ELR (cell line): ENCODE measurements at regions not wholly inside any gene's neighbourhood (a gene's known extent, or its start where the extent isn't known, plus 50 kb on each side); places are given as distances from the start of the nearest gene placed in this dataset.
"Not testable (repeated sequence)": the region's sequence is repeated elsewhere in the genome, so short reads cannot be mapped to it uniquely, and the experiment has no call there.

ENCODE experiments used
- DNase-seq: peaks from one replicate; pipeline ENCODE4 v3.0.0-alpha.2; 2015; ENCODE audit warnings: low read depth

- not testable (repeated sequence) for DNase-seq
These were observed 61.7 kb downstream of the RHOU start for GRCh38 chr1:228796945-228797344.

- DNase-seq = no peak
These were observed 62.8 kb downstream of the RHOU start for GRCh38 chr1:228798035-228798434.

GRCh38 chr1:228798548-228798947 is 63.3 kb downstream of the RHOU start:
- no peak for DNase-seq

DNA sequence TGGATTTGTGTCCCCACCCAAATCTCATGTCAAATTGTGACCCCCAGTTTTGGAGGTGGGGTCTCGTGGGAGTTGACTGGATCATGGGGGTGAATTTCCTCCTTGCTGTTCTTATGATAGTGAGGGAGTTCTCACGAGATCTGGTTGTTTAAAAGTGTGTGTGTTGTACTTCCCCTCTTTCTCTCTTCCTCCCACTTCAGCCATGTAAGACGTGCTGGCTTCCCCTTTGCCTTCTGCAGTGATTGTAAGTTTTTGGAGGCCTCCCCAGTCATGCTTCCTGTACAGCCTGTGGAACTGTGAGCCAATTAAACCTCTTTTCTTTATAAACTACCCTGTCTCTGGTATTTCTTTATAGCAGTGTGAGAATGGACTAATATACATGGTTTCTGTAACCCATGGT is 64.6 kb downstream of the RHOU start:
- no peak for DNase-seq

DNA sequence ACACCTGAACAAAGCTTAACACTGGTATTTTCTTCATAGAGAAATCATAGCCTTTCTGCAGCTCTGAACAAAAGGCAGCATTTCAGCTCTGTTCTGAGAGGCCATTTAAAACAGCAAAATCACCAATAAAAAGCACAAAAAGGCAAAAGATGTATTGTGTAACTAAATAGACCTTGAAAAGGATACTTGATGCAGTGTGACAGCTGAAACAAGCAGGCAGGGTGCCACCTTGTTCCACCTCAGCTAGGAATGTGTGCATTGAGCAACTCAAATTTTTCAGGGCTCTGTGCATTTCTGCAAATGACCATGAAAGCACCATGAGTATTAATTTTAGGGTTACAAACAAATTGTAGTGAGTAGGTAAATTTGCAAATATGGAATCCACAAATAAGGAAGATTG is 65.8 kb downstream of the RHOU start:
- no peak for DNase-seq

GRCh38 chr1:228802386-228803220 is 67.3 kb downstream of the RHOU start:
- DNase-seq = no peak

- no peak for DNase-seq
These were observed 68.1 kb downstream of the RHOU start for GRCh38 chr1:228803421-228803820.

DNA sequence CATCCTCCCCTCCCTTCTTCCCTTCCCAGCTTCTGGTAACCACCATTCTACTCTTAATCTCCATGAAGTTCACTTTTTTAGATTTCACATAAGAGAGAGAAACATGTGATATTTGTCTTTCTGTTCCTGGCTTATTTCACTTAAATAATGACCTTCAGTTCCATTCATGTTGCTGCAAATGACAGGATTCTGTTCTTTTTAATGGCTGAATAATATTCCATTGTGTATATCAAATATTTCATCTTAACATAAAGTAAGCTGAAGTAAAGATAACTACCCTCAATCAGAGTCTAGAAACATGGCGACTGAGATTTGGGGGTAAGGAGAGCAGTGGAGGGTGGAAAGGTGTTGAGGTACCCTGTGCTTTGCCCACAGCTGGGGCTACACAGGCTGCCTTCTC is 68.9 kb downstream of the RHOU start:
- no peak for DNase-seq

DNA sequence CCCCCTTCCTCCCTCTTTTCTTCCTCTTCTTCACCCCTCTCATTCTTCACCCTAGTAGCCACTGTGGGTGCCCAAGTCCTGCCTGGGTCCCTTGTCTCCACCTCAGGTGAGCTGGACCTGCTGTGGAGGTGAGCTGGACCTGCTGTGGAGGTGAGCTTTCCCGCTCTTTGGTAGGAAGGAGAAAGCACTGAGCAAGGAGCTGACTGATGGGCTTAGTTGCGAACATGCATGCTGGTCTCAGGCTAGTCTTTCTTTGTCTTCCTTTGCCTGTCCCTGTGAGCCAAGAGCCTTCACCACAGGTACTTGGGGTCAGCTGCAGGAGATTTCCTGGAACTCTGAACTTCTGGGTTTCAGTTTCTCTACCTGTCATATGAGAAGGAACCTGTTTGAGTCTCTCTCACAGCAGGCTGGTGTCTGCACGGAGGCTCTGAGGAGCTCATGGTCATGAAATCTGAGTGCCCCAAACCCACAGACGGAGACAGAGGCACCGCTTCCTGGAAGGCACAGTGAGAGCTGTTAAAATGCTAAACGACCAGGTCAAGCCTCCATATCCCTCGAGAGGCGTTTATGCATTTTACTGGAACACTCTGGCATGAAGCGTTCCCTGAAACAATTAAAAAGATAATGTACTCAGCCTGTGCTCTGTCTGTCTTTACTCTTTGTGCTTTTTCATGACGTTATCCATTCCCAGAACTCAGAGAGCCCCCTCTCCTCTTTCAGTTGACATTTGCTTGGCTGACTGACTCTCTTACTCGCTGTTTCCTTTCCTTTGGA is 69.5 kb downstream of the RHOU start:
- no peak for DNase-seq

- DNase-seq = no peak
These were observed 72.8 kb downstream of the RHOU start for GRCh38 chr1:228807904-228808605.

GRCh38 chr1:228809621-228810394 is 74.5 kb downstream of the RHOU start:
- DNase-seq = no peak

GRCh38 chr1:228810395-228810758 is 75.1 kb downstream of the RHOU start:
- DNase-seq = no peak

DNA sequence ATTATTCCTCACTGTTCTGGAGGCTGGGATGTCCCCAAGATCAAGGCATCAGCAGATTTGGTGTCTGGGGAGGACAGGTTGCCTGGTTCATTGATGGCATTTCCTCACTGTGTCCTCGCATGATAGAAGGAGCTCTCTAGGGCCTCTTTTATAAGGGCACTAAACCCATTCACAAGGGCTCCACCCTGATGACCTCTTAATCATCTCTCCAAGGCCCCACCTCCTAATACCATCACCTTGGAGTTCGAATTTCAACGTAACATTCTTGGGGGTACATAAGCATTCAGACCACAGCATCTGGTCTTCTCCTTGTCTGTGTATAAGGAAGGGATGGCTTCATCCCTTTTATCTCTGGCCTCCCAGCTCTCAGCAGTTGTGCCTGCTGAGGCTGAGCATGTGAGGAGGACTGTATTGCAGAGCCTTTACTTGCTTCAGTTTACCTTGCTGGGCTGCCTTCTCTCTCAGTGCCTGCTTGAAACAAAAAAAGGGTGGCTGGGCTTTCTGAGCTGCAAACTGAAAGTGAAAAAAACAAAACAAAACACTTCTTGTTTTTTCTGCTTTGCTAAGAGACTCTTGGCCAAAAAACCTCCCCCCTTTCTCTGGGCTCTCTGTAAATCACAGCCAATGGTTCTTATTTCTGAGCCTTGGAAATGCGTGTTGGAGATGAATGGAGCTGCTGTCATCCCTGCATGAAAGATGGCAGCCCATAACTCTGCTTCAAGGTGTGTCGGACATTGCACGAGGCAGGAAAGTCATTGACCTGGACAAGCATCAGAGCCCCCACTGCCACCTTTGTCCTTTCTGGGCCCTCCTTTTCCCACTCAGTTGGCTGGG is 75.8 kb downstream of the RHOU start:
- DNase-seq = no peak

DNA sequence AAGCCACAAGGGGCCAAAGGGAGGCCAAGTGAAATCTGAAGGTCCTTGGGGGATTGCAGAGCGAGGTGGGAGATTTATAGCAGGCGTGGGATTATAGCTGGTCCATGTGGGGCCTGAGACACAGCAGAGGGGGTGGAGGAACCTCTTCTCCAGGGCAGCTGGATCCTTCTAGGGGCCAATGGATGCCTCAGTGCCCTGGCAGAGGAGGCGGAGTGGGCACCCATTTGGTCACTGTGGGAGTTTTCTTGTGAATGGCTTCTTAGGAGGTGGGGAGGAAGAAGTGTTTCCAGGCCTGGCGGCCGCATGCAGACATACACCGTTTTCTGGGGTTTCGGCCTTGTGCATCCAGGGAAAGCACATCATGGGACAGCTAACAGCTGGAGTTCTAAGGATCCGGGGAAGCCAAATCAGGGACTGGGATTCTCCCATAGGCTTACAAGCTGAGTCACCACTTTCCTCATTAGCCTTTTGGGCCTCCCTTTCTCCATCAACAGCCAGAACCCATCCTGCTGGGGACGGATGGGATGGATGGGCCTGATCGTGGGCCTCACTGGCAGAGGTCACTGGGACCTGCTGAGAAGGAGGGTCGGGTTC is 76.5 kb downstream of the RHOU start:
- DNase-seq = no peak

- no peak for DNase-seq
These were observed 77.7 kb downstream of the RHOU start for GRCh38 chr1:228812961-228813360.

DNA sequence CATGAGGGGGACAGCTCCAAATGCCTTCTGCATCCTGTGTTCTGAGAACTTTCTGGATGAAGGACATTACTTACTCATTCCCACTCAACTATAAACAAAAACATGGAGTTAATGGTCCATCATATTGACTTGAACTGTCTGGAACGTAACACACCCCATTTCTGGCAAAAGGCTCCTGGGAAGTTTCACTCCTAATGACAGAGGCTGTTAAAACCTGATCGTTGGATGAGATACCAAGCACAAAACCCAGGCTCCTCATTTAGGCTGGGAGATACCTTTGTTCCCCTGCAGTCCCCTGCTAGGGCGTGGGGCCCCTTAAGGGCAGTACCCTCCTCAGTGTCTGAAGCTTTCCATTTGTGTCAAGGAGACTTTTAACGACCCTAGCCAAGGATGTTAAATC is 78.9 kb downstream of the RHOU start:
- no peak for DNase-seq

GRCh38 chr1:228818296-228818695 is 83.0 kb downstream of the RHOU start:
- no peak for DNase-seq

DNA sequence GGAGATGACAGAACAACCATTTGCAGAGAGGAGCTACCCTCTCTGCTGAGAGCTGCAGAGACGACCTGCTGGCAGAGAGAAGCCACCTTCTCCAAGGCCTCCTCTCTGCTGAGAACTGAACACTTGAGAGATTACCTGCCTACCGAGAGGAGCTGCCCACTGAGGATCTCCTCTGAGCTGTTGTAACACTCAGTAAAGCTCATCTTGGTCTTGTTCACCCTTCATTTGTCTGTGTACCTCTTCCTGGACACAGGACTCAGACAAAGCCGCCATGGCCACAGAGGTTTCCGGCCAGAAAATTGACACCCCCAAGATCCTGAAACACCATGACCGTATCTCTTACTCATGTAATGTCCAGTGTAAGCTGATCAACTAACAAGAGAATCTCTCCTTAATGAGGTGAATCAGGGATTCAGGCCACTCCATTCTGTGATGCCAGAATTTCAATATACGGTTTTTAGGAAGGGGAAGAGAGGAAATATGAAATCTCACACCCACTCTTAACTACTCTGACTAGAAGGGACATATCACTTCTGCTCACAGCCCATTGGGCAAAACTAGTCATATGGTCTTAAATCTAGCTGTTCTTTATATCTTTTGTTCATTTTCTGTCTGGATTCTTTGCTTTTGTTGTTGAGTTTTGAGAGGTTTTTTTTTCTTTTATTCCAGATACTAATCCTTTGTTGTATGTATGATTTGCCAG is 83.8 kb downstream of the RHOU start:
- no peak for DNase-seq

DNA sequence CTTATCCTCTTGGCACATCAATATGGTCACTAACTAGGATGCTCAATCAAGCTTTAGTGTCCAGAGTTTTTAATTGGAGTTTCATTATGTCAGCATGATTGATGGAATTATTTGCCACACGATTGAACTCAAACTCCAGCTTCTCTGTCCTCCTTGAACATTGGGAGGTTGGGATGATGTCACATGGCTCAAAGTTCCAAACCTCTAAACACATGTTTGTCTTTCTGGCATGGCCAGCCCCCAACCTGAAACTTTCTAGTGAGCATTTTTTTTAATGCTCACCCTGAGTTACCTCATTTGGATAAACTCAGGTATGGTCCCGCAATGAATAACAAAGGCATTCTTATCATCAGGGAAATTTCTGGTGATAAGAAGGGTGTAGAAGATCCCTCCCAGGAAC is 86.0 kb downstream of the RHOU start:
- no peak for DNase-seq

DNA sequence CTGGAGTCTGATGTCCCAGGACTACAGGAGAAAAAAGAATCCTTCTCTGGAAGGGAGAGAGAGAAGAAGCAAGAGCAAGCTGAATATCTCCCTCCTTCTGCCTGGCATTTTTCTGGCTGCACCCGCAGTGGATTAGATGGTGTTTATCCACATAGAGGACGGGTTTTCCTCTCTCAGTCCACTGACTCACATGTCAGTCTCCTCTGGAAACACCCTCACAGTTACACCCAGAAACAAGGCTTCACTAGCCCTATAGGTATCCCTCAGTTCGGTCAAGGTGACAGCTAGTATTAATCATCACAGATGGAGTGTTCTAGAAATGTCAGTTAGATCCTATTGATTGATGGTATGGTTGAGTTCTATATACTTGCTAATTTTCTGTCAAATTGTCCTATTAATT is 87.9 kb downstream of the RHOU start:
- no peak for DNase-seq
